ENCODE measurements at regions not wholly inside any gene's neighbourhood (a gene's known extent, or its start where the extent isn't known, plus 50 kb on each side); places are given as distances from the start of the nearest gene placed in this dataset.

- no peak for DNase-seq
These were observed 127.9 kb upstream of the STT3B start for GRCh38 chr3:31404871-31405270.

GRCh38 chr3:31405515-31405914 lies 127.2 kb upstream of the STT3B start:
- no peak for DNase-seq

GRCh38 chr3:31406896-31407295 lies 125.8 kb upstream of the STT3B start:
- no peak for DNase-seq

GRCh38 chr3:31407665-31408064 lies 125.1 kb upstream of the STT3B start:
- DNase-seq: no peak

- no peak for DNase-seq
These were observed 124.0 kb upstream of the STT3B start for GRCh38 chr3:31408720-31409119.

- DNase-seq: no peak
These were observed 123.3 kb upstream of the STT3B start for GRCh38 chr3:31409389-31409788.

GRCh38 chr3:31409866-31410265 lies 122.9 kb upstream of the STT3B start:
- DNase-seq: no peak

GRCh38 chr3:31410411-31410810 lies 122.3 kb upstream of the STT3B start:
- no peak for DNase-seq

GRCh38 chr3:31412832-31413231 lies 119.9 kb upstream of the STT3B start:
- DNase-seq: no peak

DNA sequence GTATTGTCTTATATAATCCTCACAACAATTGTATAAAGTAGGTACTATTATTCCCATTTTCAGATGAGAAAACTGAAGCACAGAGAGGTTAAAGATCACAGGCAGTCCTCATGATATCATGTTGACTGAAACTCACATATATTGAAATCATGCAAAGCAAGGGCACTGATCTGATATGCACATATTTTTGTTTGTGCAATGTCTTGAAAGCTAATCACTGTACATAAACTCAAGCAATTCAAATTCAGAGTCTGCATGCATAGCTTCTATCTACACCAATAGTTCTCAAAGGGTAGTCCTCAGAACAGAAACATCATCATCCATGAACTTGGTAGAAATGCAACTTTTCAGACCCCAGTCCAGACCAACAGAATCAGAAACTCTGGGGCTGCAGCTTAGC lies 119.2 kb upstream of the STT3B start:
- no peak for DNase-seq

DNA sequence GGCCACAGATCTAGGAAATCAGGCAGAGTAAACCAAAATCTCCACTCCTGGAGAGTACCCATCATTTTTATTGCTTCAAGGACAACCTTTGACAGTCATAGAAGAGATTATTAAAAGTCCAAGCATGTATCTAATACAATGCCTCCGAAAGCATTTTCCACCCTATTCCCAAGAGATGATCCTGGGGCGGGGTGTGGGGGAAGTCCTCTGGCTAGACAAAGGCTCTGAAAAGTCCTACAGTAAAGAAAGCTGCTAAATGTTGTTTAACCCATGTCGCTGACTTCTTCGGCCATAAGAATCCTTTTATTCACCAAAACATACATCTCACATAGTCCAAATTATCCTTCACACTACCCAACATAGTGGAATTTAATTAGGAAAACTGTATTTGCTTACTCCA lies 115.7 kb upstream of the STT3B start:
- DNase-seq: no peak

DNA sequence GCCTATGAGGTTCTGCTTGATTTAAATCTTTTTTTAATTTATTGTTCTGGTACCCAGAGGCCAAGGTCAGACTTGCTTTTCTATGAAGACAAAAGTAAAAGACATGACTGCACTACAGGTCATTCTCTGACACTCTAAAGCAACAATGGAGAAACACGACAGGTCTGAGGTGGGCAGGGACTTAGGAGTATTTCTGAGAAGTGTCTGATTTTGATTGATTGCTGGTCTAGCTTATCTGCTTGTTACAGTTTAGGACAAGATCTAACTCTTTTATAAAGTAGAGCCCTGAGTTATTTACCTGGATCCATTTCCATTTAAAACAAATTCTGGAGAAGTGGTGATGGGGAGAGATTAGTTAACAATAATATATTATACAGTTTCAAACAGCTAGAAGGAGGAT lies 115.2 kb upstream of the STT3B start:
- no peak for DNase-seq

DNA sequence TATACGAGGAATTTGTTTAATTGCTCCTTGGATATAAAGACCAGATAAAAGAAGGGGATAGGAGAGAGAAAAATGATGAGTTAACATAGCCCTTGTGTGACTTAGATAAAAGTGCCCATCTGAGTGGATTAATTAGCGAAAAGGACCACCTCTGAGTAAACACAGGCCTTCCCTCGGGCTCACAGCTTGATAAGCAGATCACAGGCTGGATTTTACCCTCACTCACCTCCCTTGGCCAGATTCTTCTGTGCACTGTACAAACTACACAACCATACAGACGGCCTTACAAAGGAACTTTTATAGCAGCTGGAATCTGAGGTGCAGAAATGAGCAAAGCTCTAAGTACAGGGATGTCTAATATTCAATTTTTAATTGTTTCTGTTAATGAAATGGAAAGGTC lies 112.4 kb upstream of the STT3B start:
- no peak for DNase-seq

- DNase-seq: no peak
These were observed 111.2 kb upstream of the STT3B start for GRCh38 chr3:31421314-31422048.

DNA sequence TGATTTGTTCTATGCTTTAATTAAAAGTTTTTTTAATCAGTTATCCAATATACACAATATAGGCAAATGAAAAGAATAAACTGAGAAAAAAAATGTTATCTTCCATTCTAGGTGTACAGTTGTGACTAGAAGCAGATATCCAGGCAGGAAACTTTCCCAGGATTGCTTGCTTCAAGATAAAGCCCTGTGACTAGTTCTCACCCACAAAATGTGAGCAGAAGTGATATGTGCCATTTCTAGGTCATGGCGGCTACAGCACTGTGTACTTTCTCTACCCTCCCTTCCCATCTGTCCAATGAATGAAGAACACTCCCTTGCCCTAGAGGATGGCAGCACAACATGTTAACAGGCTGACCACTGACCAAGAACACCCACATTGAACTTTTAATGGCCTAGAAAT lies 110.5 kb upstream of the STT3B start:
- no peak for DNase-seq

GRCh38 chr3:31423482-31423881 lies 109.2 kb upstream of the STT3B start:
- DNase-seq: no peak

GRCh38 chr3:31425401-31425800 lies 107.3 kb upstream of the STT3B start:
- DNase-seq: no peak

DNA sequence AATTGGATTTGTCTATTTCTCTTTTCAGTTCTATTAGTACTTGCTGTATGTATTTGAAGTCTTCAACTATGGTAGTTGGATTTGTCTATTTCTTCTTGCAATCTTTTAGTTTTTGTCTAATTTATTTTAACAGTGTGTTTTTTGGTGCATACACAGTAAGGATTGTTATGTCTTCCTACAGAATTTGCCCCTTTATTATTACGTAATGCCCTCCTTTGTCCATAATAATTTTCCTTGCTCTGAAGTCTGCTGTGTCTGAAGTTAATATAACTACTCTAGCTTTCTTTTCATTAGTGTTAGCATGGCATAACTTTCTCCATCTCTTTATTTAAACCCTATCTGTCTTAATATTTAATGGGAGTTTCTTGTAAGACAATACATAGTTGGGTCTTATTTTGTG lies 105.1 kb upstream of the STT3B start:
- DNase-seq: no peak

DNA sequence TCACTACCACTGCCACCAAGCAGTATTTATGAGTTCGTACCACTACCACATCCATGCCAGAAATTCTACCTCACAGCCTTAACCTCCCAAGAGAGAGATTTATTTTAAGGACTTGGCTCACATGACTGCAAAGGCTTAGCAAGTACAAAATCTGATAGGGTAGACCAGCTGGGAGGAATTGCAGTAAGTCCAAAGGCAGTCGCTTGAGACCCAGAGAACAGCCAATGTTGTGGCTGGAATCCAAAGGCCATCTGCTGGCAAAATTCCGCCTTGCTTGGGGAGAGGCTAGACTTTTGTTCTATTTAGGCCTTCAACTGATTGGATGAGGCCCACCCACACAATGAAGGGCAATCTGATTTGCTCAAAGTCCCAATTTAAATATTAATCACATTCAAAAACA lies 101.4 kb upstream of the STT3B start:
- DNase-seq: no peak

DNA sequence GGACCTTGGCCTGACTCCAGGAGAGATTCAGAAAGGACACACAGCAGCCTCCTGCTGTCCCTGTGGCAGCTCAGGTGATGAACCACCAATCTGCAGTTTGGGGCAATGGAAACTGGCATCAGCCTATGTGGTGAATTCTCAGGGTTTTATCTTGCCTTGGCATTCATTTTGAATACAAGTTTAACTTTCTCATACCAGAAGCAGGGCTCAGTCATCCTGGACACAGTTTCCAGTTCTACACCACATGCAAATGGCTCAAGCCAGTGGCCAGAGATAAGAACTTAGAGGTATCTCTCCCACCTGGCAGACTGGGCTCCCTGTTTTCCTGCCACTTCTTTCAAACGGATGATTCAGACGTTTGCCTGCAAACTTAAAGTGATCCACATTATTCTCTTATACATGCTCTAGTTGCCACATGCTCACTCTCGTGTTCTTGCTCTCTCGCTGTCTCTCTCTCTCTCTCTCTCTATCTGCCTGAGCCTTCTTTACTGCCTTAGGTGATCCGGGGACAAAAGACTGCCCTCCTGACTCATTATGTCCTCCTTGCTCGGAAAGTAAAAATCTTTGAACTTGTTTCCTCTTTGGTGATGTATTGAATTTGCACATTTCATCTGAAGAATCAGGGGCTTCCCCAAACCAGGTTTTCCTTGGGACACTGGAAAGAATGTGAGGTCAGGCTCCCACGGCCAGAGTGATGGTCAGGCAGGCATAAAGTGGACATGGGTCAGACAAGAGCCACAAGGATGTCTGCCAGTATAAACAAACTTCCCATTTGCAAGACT lies 99.6 kb upstream of the STT3B start:
- DNase-seq: no peak

- no peak for DNase-seq
These were observed 99.1 kb upstream of the STT3B start for GRCh38 chr3:31433679-31433992.

DNA sequence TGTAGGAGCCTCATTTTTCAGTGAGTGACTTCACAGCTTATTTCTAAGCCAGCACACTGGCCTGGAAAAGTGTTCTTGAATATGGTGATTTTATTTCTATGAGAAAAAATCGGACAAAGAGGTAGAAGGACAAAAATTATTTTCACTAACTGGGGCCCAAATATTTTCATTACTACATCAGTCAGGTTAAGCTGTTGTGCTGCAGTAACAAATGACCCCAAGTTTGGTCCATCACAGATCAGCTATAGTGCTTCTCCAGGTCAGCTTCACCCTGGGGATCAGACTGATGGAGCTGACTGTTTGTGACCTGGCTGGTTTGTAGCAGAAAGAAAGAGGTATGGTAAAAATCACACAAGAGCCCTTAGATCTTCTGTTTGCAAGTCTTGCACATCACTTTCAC lies 97.9 kb upstream of the STT3B start:
- no peak for DNase-seq

DNA sequence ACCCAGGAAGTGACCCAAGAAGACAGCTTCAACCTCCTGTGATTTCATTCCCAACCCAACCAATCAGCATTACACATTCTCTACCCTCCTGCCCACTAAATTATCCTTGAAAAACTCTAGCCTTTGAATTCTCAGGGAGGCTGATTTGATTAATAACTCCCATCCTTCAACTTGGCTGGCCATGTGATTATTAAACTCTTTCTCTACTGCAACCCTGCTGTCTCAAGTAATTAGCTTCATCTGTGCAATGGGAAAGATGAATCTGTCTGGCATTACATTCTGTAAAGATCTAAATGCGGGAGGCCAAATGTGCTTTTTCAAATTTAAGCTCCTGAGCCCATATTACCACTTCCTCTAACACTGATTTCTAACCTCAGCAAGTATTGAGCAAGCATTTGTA lies 95.9 kb upstream of the STT3B start:
- DNase-seq: no peak

DNA sequence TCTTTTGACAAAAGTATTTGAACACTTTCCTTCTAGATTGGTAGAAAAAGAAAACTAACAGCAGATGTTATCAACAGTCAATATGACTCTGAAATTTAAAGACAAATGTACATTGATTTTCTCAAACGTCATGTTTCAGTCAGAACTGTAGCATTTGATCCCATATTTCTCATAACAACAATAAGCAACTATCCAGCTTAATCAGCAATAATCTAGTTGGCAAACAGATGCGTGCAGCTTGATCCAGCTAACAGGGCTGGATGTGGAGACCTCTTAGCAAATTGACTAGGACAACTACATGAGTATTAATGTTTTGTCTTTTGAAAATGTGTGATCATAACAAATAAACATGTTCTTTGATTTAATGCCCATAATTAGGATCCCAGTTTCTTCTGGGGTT lies 94.0 kb upstream of the STT3B start:
- DNase-seq: no peak

All from NCI-H510A treated with DMSO at 0.1 percent for 48 hours (cell line).